H9 (cell line): ENCODE measurements at regions not wholly inside any gene's neighbourhood (a gene's known extent, or its start where the extent isn't known, plus 50 kb on each side); places are given as distances from the start of the nearest gene placed in this dataset.

Experiments used
- DNase-seq: peaks from one replicate; pipeline ENCODE4 v3.0.0-alpha.2; 2017
- H2AFZ ChIP-seq: one replicate; pipeline ENCODE4 v1.6.1; 2013; ENCODE audit warnings: mild to moderate bottlenecking, low read length, control low read depth, moderate library complexity
- H2AK5ac ChIP-seq: 2 replicates; pipeline ENCODE4 v1.6.1; 2013; ENCODE audit warnings: low read length, control low read depth, mixed read lengths; ENCODE audit not compliant: insufficient read length
- H2BK120ac ChIP-seq: one replicate; pipeline ENCODE4 v1.6.1; 2013; ENCODE audit warnings: low read depth, mild to moderate bottlenecking, low read length, control low read depth, inconsistent platforms; ENCODE audit not compliant: poor library complexity, severe bottlenecking
- H2BK12ac ChIP-seq: 2 replicates; pipeline ENCODE4 v1.6.1; 2013; ENCODE audit warnings: low read length, control low read depth, mixed read lengths, low read depth; ENCODE audit not compliant: insufficient read length
- H2BK15ac ChIP-seq: 2 replicates; pipeline ENCODE4 v1.6.1; 2013; ENCODE audit warnings: low read depth, low read length, control low read depth
- H2BK20ac ChIP-seq: one replicate; pipeline ENCODE4 v1.6.1; 2013; ENCODE audit warnings: low read depth, mild to moderate bottlenecking, low read length, control low read depth, inconsistent platforms; ENCODE audit not compliant: poor library complexity, severe bottlenecking
- H2BK5ac ChIP-seq: 2 replicates; pipeline ENCODE4 v1.6.1; 2013; ENCODE audit warnings: low read length, control low read depth, mixed read lengths; ENCODE audit not compliant: insufficient read length
- H3K14ac ChIP-seq: 2 replicates; pipeline ENCODE4 v1.6.1; 2013; ENCODE audit warnings: low read length, control low read depth; ENCODE audit not compliant: insufficient read depth
- H3K18ac ChIP-seq: 2 replicates; pipeline ENCODE4 v1.6.1; 2013; ENCODE audit warnings: low read depth, mild to moderate bottlenecking, mixed read lengths, low read length, control low read depth; ENCODE audit not compliant: insufficient read length
- H3K23ac ChIP-seq: 2 replicates; pipeline ENCODE4 v1.6.1; 2013; ENCODE audit warnings: low read length, control low read depth, mixed read lengths, low read depth; ENCODE audit not compliant: insufficient read length
- H3K23me2 ChIP-seq: 2 replicates; pipeline ENCODE4 v1.6.1; 2013; ENCODE audit warnings: low read depth, mild to moderate bottlenecking, mixed read lengths, low read length, control low read depth; ENCODE audit not compliant: insufficient read length, poor library complexity, severe bottlenecking
- H3K27ac ChIP-seq: 2 replicates; pipeline ENCODE4 v1.5.1; 2013; ENCODE audit warnings: low read length, control low read depth, mixed read lengths, low read depth; ENCODE audit not compliant: insufficient read length
- H3K27me3 ChIP-seq: 2 replicates; pipeline ENCODE4 v1.6.1; 2013; ENCODE audit warnings: low read length, control low read depth, inconsistent platforms; ENCODE audit not compliant: insufficient read depth
- H3K4ac ChIP-seq: 2 replicates; pipeline ENCODE4 v1.6.1; 2013; ENCODE audit warnings: low read depth, mild to moderate bottlenecking, control low read depth, inconsistent platforms, low read length, moderate library complexity
- H3K4me1 ChIP-seq: 2 replicates; pipeline ENCODE4 v1.6.1; 2013; ENCODE audit warnings: low read length, control low read depth, inconsistent platforms; ENCODE audit not compliant: insufficient read depth
- H3K4me2 ChIP-seq: 2 replicates; pipeline ENCODE4 v1.6.1; 2013; ENCODE audit warnings: low read length, control low read depth, mixed read lengths; ENCODE audit not compliant: insufficient read length, insufficient read depth
- H3K56ac ChIP-seq: 2 replicates; pipeline ENCODE4 v1.6.1; 2013; ENCODE audit warnings: low read depth, mild to moderate bottlenecking, mixed read lengths, low read length, control low read depth; ENCODE audit not compliant: insufficient read length
- H3K79me1 ChIP-seq: 2 replicates; pipeline ENCODE4 v1.6.1; 2013; ENCODE audit warnings: low read depth, mild to moderate bottlenecking, moderate library complexity, low read length, control low read depth, inconsistent platforms; ENCODE audit not compliant: insufficient read depth, poor library complexity, severe bottlenecking
- H3K79me2 ChIP-seq: 2 replicates; pipeline ENCODE4 v1.6.1; 2013; ENCODE audit warnings: low read length, control low read depth, inconsistent platforms; ENCODE audit not compliant: insufficient read depth
- H3K9ac ChIP-seq: 2 replicates; pipeline ENCODE4 v1.6.1; 2013; ENCODE audit warnings: low read length, control low read depth, mixed read lengths; ENCODE audit not compliant: insufficient read length; ENCODE audit errors: extremely low read depth
- H3K9me3 ChIP-seq: one replicate; pipeline ENCODE4 v1.6.1; 2013; ENCODE audit warnings: low read depth, low read length, inconsistent platforms; ENCODE audit not compliant: control insufficient read depth
- H3T11ph ChIP-seq: one replicate; pipeline ENCODE4 v1.6.1; 2013; ENCODE audit warnings: mild to moderate bottlenecking, low read length, control low read depth, inconsistent platforms
- H4K20me1 ChIP-seq: one replicate; pipeline ENCODE4 v1.6.1; 2013; ENCODE audit not compliant: control insufficient read depth, insufficient read length, insufficient read depth
- H4K5ac ChIP-seq: 2 replicates; pipeline ENCODE4 v1.6.1; 2013; ENCODE audit warnings: low read depth, mild to moderate bottlenecking, mixed read lengths, low read length, control low read depth; ENCODE audit not compliant: insufficient read length
- H4K8ac ChIP-seq: replicated peaks from 2 replicates; pipeline ENCODE4 v1.6.1; 2013; ENCODE audit warnings: low read length, control low read depth, mixed read lengths, low read depth; ENCODE audit not compliant: insufficient read length
- H4K91ac ChIP-seq: 2 replicates; pipeline ENCODE4 v1.6.1; 2013; ENCODE audit warnings: low read depth, mild to moderate bottlenecking, moderate library complexity, mixed read lengths, low read length, control low read depth; ENCODE audit not compliant: insufficient read length
- H3K27ac Mint-ChIP-seq, 3 experiments: 2 replicates in 2 of 3; 3 replicates in 1 of 3; pipeline ENCODE4 v1.8.0; 2020 to 2021; ENCODE audit warnings: mixed read lengths in 3 of 3, mild to moderate bottlenecking in 1 of 3, moderate library complexity in 1 of 3
- H3K27me3 Mint-ChIP-seq: 2 replicates; pipeline ENCODE4 v1.8.0; 2021; ENCODE audit warnings: low read depth, mild to moderate bottlenecking, moderate library complexity, mixed read lengths
- H3K36me3 Mint-ChIP-seq, 3 experiments: 2 replicates in 2 of 3; 3 replicates in 1 of 3; pipeline ENCODE4 v1.8.0; 2020 to 2021; ENCODE audit warnings: low read depth in 3 of 3, mixed read lengths in 3 of 3; ENCODE audit not compliant: insufficient read depth in 1 of 3
- H3K4me1 Mint-ChIP-seq, 2 experiments: 2 replicates each; pipeline ENCODE4 v1.8.0; 2020; ENCODE audit warnings: mixed read lengths in 2 of 2
- H3K4me3 Mint-ChIP-seq, 2 experiments: 2 replicates in 1 of 2; 3 replicates in 1 of 2; pipeline ENCODE4 v1.8.0; 2020 to 2021; ENCODE audit warnings: mild to moderate bottlenecking in 2 of 2, mixed read lengths in 2 of 2, moderate library complexity in 1 of 2
- H3K9me3 Mint-ChIP-seq, 2 experiments: 2 replicates in 1 of 2; 3 replicates in 1 of 2; pipeline ENCODE4 v1.8.0; 2020; ENCODE audit warnings: mild to moderate bottlenecking in 2 of 2, mixed read lengths in 2 of 2, moderate library complexity in 1 of 2
- WGBS: extraction: QIAGEN DNeasy Blood & Tissue Kit; methylation state at CpG from one replicate; pipeline ENCODE4 v1.1.7; 2013; ENCODE audit warnings: missing lambda C conversion rate, low lambda C conversion rate, mixed read lengths; ENCODE audit not compliant: insufficient read length; ENCODE audit errors: extremely low coverage; 5-methylcytosine and 5-hydroxymethylcytosine counted together
- TF ChIP-seq, protein P1 (sequence below): fragments of 200-600 bp; sonication (generic); conservative IDR thresholded peaks from 3 replicates; pipeline ENCODE4 v1.8.0; 2021; ENCODE audit warnings: antibody characterized with exemption, mild to moderate bottlenecking

DNA sequence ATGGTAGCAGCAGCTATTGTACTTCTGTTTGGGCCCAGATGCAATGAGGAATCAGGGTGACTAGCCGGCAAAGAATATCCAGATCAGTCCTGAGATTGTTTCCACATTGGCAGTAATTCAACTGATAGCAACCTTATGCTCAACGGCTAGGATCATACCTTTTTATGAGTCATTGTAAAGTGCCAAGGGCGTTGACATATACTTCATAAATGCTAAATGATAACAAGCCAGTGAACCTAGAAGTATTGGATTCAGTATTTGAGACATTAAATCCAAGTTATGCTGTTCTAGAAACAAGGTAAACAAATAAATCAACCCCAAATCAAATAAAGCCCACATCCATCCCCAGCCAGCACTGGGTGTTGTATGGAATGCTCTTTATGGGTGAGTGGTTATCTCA, 207.1 kb upstream of the ZFHX3 start:
- H3K9me3 ChIP-seq, result no peaks in the 10 kb centered on the region
- H2AK5ac ChIP-seq, result no peak overlapping the region
- Mint-ChIP-seq H3K27me3 (no peaks in the 10 kb centered on the region; the same call in 1 of the 2 replicates), H3K4me1 (peaks cover 0 to 2% of the 10 kb centered on the region in 2 experiments; a peak in 1 of 4 replicates), H3K9me3 (no peaks in the 10 kb centered on the region; a peak in 1 of 5 replicates), H3K27ac (no peak overlapping the region), H3K4me3 (no peak overlapping the region), H3K36me3 (no peaks in the 10 kb centered on the region)
- no peak overlapping the region for H2BK15ac ChIP-seq
- no peak overlapping the region for H4K8ac ChIP-seq
- no peak overlapping the region for H3K4ac ChIP-seq
- no peaks in the 10 kb centered on the region for H3K79me1 ChIP-seq
- no peak overlapping the region for H3K56ac ChIP-seq
- H3K23me2 ChIP-seq, result no peaks in the 10 kb centered on the region
- H2BK120ac ChIP-seq, result no peak overlapping the region
- no peak for DNase-seq
- no peak overlapping the region for H4K5ac ChIP-seq
- no peak overlapping the region for H3K27ac ChIP-seq
- H3K4me2 ChIP-seq, result no peak overlapping the region
- H4K20me1 ChIP-seq, result no peaks in the 10 kb centered on the region
- no peak overlapping the region for H2AFZ ChIP-seq
- no peak overlapping the region for H2BK20ac ChIP-seq
- H3K27me3 ChIP-seq, result no peaks in the 10 kb centered on the region
- no peak overlapping the region for H2BK12ac ChIP-seq
- H2BK5ac ChIP-seq, result no peak overlapping the region
- WGBS, result no CpG with 5 or more reads among the region's 3 CpGs
- H4K91ac ChIP-seq, result no peak overlapping the region
- TF ChIP-seq, protein P1, sequence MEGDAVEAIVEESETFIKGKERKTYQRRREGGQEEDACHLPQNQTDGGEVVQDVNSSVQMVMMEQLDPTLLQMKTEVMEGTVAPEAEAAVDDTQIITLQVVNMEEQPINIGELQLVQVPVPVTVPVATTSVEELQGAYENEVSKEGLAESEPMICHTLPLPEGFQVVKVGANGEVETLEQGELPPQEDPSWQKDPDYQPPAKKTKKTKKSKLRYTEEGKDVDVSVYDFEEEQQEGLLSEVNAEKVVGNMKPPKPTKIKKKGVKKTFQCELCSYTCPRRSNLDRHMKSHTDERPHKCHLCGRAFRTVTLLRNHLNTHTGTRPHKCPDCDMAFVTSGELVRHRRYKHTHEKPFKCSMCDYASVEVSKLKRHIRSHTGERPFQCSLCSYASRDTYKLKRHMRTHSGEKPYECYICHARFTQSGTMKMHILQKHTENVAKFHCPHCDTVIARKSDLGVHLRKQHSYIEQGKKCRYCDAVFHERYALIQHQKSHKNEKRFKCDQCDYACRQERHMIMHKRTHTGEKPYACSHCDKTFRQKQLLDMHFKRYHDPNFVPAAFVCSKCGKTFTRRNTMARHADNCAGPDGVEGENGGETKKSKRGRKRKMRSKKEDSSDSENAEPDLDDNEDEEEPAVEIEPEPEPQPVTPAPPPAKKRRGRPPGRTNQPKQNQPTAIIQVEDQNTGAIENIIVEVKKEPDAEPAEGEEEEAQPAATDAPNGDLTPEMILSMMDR, result no peak
- H3K23ac ChIP-seq, result no peak overlapping the region
- H3K14ac ChIP-seq, result no peak overlapping the region
- H3K9ac ChIP-seq, result no peak overlapping the region
- no peaks in the 10 kb centered on the region for H3K4me1 ChIP-seq
- no peak overlapping the region for H3K18ac ChIP-seq
- no peak overlapping the region for H3T11ph ChIP-seq
- H3K79me2 ChIP-seq, result no peaks in the 10 kb centered on the region; the same call in 1 of the 2 replicates
